Activated CD4-positive, alpha-beta T cell treated with anti-CD3 and anti-CD28 coated beads for 4 hours (primary cell): ENCODE measurements at regions not wholly inside any gene's neighbourhood (a gene's known extent, or its start where the extent isn't known, plus 50 kb on each side); places are given as distances from the start of the nearest gene placed in this dataset.

ENCODE experiments used
- DNase-seq, 2 donors: peaks; one replicate each; pipeline ENCODE4 v3.0.0-alpha.2; 2020

GRCh38 chr18:24677011-24677410, 216.6 kb downstream of the HRH4 start:
- no peak for DNase-seq

- DNase-seq: no peak
These were observed 217.7 kb downstream of the HRH4 start for GRCh38 chr18:24678107-24678506.

GRCh38 chr18:24678626-24679025, 218.2 kb downstream of the HRH4 start:
- no peak for DNase-seq

- DNase-seq: no peak
These were observed 218.6 kb downstream of the HRH4 start for GRCh38 chr18:24679062-24679461.

- DNase-seq: no peak
These were observed 223.5 kb downstream of the HRH4 start for GRCh38 chr18:24683925-24684324.

- DNase-seq: no peak
These were observed 225.0 kb downstream of the HRH4 start for GRCh38 chr18:24685254-24685959.

- DNase-seq: no peak
These were observed 234.7 kb downstream of the HRH4 start for GRCh38 chr18:24695168-24695567.

GRCh38 chr18:24702001-24702515, 241.6 kb downstream of the HRH4 start:
- DNase-seq: no peak

GRCh38 chr18:24703316-24703715, 242.9 kb downstream of the HRH4 start:
- no peak for DNase-seq

- no peak for DNase-seq
These were observed 244.7 kb downstream of the HRH4 start for GRCh38 chr18:24704946-24705630.

GRCh38 chr18:24710474-24710873, 250.0 kb downstream of the HRH4 start:
- no peak for DNase-seq

GRCh38 chr18:24719791-24720190, 259.4 kb downstream of the HRH4 start:
- no peak for DNase-seq

GRCh38 chr18:24721388-24721787, 261.0 kb downstream of the HRH4 start:
- DNase-seq: no peak

GRCh38 chr18:24725644-24726415, 265.4 kb downstream of the HRH4 start:
- DNase-seq: no peak

GRCh38 chr18:24726727-24727492, 266.5 kb downstream of the HRH4 start:
- DNase-seq: peak; percentile 26 to 29

- no peak for DNase-seq
These were observed 267.2 kb downstream of the HRH4 start for GRCh38 chr18:24727685-24728084.

- no peak for DNase-seq
These were observed 270.7 kb downstream of the HRH4 start for GRCh38 chr18:24731158-24731557.

- DNase-seq: no peak
These were observed 271.5 kb downstream of the HRH4 start for GRCh38 chr18:24731981-24732380.

GRCh38 chr18:24734058-24734457, 273.6 kb downstream of the HRH4 start:
- no peak for DNase-seq

- no peak for DNase-seq
These were observed 275.3 kb downstream of the HRH4 start for GRCh38 chr18:24735624-24736231.

- no peak for DNase-seq
These were observed 276.4 kb downstream of the HRH4 start for GRCh38 chr18:24736662-24737330.

GRCh38 chr18:24740829-24741228, 280.4 kb downstream of the HRH4 start:
- DNase-seq: no peak
